HG03520 (cell line): ENCODE measurements at regions not wholly inside any gene's neighbourhood (a gene's known extent, or its start where the extent isn't known, plus 50 kb on each side); places are given as distances from the start of the nearest gene placed in this dataset.
"Not testable (repeated sequence)": the region's sequence is repeated elsewhere in the genome, so short reads cannot be mapped to it uniquely, and the experiment has no call there.

ENCODE experiments used
- ATAC-seq: cut with Tn5 transposase; IDR thresholded peaks from one replicate; pipeline ENCODE4 v1.9.1; 2021; ENCODE audit warnings: mild to moderate bottlenecking, moderate library complexity; ENCODE audit not compliant: unreplicated experiment

- ATAC-seq: not testable (repeated sequence)
Measured at GRCh38 chr7:159335181-159335926, 190.7 kb upstream of the VIPR2 start.

GRCh38 chr7:159332854-159333479, 188.3 kb upstream of the VIPR2 start:
- not testable (repeated sequence) for ATAC-seq

GRCh38 chr7:159331462-159331861, 186.8 kb upstream of the VIPR2 start:
- ATAC-seq: no peak

GRCh38 chr7:159329818-159330378, 185.2 kb upstream of the VIPR2 start:
- ATAC-seq: no peak

DNA sequence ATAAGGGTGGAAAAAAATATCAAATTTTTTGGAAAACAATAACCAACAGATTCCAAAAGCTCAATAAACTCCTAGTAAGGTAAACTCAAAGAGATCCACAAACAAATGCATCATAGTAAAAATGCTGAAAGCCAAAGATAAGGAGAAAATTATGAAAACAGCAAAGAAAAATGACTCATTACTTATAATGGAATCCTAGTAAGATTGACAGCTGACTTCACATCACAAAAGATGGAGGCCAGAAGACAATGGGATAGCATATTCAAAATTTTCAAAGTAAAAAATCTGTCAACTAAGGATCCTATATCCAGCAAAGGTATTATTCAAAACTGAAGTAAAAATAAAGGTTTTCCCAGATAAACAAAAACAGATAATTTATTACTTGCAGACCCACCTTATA, 183.4 kb upstream of the VIPR2 start:
- ATAC-seq: no peak

- ATAC-seq: no peak
Measured at GRCh38 chr7:159323359-159323758, 178.7 kb upstream of the VIPR2 start.

GRCh38 chr7:159321278-159321677, 176.6 kb upstream of the VIPR2 start:
- no peak for ATAC-seq

GRCh38 chr7:159318682-159319351, 174.2 kb upstream of the VIPR2 start:
- ATAC-seq: no peak

DNA sequence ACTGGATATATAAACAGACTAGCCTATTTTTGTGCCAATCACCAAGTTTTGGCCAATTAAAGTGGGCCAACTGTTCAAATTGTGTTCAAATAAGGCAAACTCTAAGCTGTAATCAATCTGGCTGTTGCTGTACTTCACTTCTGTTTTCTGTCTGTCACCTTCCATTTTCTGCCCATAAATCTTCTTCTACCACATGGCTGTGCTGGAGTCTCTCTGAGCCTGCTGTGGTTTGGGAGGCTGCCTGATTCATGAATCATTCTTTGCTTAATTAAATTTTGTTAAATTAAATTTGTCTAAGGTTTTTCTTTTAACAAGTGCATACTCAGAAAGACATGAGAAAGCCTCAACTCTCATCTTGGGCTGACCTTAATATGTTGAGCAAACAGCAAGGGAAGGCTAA, 172.6 kb upstream of the VIPR2 start:
- ATAC-seq: no peak

GRCh38 chr7:159311172-159311494, 166.5 kb upstream of the VIPR2 start:
- ATAC-seq: no peak

GRCh38 chr7:159310457-159311171, 165.9 kb upstream of the VIPR2 start:
- ATAC-seq: no peak

DNA sequence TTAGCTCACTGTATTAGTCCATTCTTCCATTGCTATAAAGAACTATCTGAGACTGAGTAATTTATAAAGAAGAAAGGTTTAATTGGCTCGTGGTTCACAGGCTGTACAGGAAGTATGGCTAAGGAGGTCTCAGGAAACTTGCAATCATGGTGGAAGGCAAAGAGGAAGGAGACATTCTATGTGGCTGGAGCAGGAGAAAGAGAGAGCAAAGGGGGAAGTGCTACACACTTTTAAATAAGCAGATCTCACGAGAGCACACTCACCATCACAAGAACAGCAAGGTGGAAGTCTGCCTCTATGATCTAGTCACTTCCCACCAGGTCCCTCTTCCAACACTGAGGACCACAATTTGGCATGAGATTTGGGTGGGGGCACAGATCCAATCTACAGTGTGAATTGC, 164.5 kb upstream of the VIPR2 start:
- ATAC-seq: not testable (repeated sequence)

GRCh38 chr7:159306012-159306411, 161.3 kb upstream of the VIPR2 start:
- no peak for ATAC-seq

GRCh38 chr7:159305185-159305584, 160.5 kb upstream of the VIPR2 start:
- ATAC-seq: not testable (repeated sequence)

DNA sequence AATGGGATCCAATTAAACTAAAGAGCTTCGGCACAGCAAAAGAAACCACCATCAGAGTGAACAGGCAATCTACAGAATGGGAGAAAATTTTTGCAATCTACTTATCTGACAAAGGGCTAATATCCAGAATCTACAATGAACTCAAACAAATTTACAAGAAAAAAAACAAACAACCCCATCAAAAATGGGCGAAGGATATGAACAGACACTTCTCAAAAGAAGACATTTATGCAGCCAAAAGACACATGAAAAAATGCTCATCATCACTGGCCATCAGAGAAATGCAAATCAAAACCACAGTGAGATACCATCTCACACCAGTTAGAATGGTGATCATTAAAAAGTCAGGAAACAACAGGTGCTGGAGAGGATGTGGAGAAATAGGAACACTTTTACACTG, 158.8 kb upstream of the VIPR2 start:
- not testable (repeated sequence) for ATAC-seq

- no peak for ATAC-seq
Measured at GRCh38 chr7:159296093-159296681, 151.5 kb upstream of the VIPR2 start.

DNA sequence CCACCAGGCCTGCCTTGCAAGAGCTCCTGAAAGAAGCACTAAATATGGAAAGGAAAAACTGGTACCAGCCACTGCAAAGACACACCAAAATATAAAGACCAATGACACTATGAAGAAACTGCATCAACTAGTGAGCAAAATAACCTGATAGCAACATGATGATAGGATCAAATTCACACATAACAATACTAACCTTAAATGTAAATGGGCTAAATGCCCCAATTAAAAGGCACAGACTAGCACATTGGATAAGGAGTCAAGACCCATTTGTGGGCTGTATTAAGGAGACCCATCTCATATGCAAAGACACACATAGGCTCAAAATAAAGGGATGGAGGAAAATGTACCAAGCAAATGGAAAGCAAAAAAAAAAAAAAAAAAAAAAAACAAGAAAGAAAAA, 141.8 kb upstream of the VIPR2 start:
- ATAC-seq: not testable (repeated sequence)

DNA sequence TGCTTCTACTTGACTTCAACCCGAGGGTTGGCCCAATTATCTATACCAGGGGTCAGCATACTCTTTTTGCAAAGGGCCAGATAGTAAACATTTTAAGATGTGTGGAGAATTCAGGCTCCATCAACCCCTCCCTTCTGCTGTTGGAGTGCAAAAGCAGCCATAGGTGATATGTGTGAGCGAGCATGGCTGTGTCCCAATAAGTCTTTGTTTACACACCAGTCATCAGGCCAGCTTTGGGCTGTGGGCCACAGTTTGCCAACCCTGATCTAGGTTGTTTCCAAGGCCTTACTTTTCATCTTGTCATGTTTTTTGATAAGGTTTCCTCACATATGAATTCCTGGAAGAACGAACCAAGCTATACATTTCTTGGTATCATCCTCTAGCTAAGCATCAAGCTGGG, 136.9 kb upstream of the VIPR2 start:
- ATAC-seq: no peak

DNA sequence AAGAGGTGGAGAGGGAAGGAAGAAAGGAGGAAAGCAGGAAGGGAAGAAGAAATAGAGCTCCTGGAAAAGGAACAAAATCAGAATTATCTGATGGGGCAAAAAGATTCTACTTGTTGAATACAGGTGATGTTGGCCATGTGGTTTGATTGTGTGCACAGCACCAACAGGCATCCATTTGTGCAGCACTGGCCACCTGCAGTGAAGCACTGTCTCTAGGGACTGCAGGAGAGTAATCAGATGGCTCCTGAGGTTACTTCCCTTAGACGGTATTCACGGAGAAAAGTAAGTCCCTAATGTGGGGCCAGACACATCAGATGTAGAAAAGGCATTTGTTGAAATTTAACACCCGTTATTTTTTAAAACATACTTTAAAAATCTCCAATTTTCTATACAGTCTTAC, 135.3 kb upstream of the VIPR2 start:
- ATAC-seq: no peak

GRCh38 chr7:159272739-159273138, 128.1 kb upstream of the VIPR2 start:
- ATAC-seq: no peak

DNA sequence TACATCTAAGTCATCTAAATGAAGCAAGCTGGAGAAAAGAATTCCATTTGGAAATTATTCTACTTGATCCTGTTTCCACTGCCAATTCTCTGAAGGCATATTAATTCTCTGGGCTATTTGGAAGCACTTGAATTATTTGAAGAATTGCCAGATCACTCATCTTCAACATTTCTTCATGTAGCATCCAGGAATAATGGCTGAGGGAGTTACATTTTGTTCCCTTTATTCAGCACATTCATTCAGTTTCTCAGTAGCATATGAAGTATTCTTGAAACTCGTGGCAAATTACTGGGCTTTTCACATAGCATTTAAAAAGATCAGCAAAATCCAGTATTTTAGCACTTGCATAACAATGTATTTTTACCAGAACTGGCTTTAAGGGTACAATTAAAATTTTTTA, 127.1 kb upstream of the VIPR2 start:
- no peak for ATAC-seq
